Transverse colon (tissue), 4 donors: ENCODE measurements at regions not wholly inside any gene's neighbourhood (a gene's known extent, or its start where the extent isn't known, plus 50 kb on each side); places are given as distances from the start of the nearest gene placed in this dataset.

Experiments
- EP300 ChIP-seq: sonication (generic); formaldehyde crosslinking; IDR thresholded peaks from one replicate; pipeline ENCODE4 v1.6.1; 2017; ENCODE audit warnings: antibody characterized with exemption, low read depth
- POLR2AphosphoS5 ChIP-seq, 3 donors: sonication (generic); formaldehyde crosslinking; IDR thresholded peaks; one replicate each; pipeline ENCODE4 v1.6.1; 2016; ENCODE audit warnings: antibody characterized with exemption in 3 of 3
- TF ChIP-seq, protein P1 (sequence below), 5 experiments: fragments of 200-600 bp in 3 of 5; fragments of 450-650 bp in 2 of 5; sonication (generic) in 3 of 5; IDR thresholded peaks; 1 replicate in 2 of 5; 2 replicates in 3 of 5; pipeline ENCODE4 v1.5.1; 2016 to 2017; ENCODE audit warnings: antibody characterized with exemption in 5 of 5, inconsistent platforms in 3 of 5, mild to moderate bottlenecking in 2 of 5, moderate library complexity in 1 of 5

DNA sequence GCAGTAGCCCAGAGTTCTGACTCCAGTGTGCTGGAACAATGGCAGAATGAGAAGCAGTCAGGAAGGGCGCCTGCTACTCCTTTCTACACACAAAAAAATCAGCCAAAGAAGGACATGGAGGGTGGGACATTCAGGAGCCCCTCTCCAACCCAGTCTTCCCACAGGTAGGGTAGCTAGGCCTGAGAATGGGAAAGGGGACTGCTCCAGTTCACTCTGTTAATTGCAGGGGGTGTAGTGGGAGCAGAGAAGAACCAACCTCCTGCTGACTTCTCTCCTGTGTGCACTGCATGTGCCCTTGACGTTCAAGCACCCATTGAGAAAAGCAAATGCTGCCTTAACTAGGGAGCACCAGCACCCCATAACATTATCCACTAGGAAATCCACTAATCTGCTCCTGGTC is 119.1 kb upstream of the IRX6 start:
- TF ChIP-seq, protein P1, sequence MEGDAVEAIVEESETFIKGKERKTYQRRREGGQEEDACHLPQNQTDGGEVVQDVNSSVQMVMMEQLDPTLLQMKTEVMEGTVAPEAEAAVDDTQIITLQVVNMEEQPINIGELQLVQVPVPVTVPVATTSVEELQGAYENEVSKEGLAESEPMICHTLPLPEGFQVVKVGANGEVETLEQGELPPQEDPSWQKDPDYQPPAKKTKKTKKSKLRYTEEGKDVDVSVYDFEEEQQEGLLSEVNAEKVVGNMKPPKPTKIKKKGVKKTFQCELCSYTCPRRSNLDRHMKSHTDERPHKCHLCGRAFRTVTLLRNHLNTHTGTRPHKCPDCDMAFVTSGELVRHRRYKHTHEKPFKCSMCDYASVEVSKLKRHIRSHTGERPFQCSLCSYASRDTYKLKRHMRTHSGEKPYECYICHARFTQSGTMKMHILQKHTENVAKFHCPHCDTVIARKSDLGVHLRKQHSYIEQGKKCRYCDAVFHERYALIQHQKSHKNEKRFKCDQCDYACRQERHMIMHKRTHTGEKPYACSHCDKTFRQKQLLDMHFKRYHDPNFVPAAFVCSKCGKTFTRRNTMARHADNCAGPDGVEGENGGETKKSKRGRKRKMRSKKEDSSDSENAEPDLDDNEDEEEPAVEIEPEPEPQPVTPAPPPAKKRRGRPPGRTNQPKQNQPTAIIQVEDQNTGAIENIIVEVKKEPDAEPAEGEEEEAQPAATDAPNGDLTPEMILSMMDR (IDR thresholded peaks at IDR 0.05) = no peak
- TF ChIP-seq EP300 = no peak
- no peak for TF ChIP-seq POLR2AphosphoS5 (IDR thresholded peaks at IDR 0.05)
